ENCODE measurements at regions not wholly inside any gene's neighbourhood (a gene's known extent, or its start where the extent isn't known, plus 50 kb on each side); places are given as distances from the start of the nearest gene placed in this dataset.

DNA sequence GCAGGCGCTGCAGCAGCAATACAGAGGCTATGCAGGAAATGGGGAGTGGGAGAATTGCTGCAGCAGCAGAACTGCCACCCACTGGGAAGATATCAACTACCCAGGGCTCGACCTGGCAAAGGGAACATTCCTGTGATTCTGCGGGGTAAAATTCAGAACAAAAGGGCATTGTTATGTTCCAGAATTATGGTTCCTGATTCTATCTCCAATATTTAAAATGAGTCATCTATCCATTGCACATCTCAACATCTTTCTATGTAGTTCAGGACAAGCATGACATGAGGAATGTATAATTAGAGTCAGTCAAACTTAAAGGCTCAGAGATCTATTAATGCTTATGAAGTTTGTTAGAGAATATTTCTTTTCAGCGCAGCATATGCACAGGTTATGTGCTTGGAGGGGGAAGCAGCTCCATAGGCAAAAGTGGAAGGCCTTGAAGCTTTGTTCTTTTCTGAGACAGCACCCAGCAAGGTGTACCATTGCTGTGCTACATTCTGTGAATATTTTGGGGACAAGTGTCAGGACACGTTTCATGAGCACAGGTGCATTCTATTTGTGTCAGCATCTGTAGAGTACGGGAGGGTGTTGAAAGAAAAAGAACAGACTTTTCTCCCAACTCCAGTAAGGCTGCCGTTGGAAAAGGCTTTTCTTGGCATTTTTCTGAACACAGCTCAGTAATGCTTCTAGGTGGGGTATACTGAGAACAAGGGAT is 395.6 kb upstream of the MPDZ start:
- ChIA-PET CTCF (no interaction called here), POLR2A (no interaction called here)
- no peak overlapping the region for H3K4me3 ChIP-seq (ENCODE audit: low read depth, low read length)
- TF ChIP-seq, protein P1, sequence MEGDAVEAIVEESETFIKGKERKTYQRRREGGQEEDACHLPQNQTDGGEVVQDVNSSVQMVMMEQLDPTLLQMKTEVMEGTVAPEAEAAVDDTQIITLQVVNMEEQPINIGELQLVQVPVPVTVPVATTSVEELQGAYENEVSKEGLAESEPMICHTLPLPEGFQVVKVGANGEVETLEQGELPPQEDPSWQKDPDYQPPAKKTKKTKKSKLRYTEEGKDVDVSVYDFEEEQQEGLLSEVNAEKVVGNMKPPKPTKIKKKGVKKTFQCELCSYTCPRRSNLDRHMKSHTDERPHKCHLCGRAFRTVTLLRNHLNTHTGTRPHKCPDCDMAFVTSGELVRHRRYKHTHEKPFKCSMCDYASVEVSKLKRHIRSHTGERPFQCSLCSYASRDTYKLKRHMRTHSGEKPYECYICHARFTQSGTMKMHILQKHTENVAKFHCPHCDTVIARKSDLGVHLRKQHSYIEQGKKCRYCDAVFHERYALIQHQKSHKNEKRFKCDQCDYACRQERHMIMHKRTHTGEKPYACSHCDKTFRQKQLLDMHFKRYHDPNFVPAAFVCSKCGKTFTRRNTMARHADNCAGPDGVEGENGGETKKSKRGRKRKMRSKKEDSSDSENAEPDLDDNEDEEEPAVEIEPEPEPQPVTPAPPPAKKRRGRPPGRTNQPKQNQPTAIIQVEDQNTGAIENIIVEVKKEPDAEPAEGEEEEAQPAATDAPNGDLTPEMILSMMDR (IDR thresholded peaks at IDR 0.05; ENCODE audit: insufficient read depth, low read length, missing control alignments): no peak
- DNase-seq (ENCODE audit: low read depth, low spot score): no peak

DNA sequence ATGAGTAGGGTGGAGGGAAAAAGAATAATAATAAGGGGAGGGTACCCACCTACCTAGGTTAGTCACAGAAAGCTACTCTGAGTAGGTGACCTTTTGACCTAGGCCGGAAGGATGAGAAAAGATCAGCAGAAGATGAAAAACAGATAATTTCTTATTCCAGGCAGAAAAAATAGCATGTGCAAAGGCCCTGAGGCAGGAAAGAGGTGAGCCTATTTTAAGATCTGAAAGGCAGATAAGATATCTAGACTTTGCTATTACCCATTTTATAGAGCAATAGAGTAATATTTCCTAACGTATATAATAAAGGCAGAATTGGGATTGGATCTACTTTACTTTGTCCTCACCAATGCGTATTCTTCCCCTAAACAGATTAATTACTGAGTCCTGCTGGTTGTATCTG is 393.9 kb upstream of the MPDZ start:
- no peak overlapping the region for H3K4me3 ChIP-seq (ENCODE audit: low read depth, low read length)
- TF ChIP-seq, protein P1 (IDR thresholded peaks at IDR 0.05; ENCODE audit: insufficient read depth, low read length, missing control alignments): no peak
- no peak for DNase-seq (ENCODE audit: low read depth, low spot score)
- ChIA-PET CTCF (no interaction called here), POLR2A (no interaction called here)

DNA sequence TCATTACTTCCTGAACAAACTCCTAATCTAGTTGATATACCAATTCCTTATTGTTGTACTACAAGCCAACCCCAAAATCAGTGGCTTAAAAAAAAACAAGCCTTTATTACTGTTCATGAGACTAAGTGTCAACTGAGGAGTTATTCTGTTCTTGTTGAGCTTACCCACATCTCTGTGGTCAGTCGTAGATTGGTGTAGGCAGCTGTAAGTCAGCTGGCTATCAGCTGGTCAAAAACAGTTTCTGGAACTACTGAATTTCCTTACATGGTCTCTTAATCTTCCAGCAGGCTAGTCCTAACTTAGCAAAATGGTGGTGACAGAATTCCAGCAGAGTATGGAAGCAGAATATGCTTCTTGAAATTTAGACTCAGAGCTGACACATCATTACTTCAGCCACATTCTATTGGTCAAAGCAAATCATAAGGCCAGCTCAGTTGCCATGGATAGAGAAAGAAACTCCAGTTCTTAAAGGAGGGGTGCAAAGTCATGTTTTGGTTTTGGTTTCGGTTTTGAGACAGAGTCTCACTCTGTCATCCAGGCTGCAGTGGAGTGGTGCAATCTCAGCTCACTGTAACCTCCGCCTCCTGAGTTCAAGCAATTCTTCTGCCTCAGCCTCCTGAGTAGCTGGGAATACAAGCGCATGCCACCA is 386.1 kb upstream of the MPDZ start:
- DNase-seq (ENCODE audit: low read depth, low spot score): no peak
- POLR2A ChIA-PET: no interaction called here
- CTCF ChIA-PET: no interaction called here
- TF ChIP-seq, protein P1 (IDR thresholded peaks at IDR 0.05; ENCODE audit: insufficient read depth, low read length, missing control alignments): no peak
- H3K4me3 ChIP-seq (ENCODE audit: low read depth, low read length): no peak overlapping the region; the same call in 1 of the 2 replicates

DNA sequence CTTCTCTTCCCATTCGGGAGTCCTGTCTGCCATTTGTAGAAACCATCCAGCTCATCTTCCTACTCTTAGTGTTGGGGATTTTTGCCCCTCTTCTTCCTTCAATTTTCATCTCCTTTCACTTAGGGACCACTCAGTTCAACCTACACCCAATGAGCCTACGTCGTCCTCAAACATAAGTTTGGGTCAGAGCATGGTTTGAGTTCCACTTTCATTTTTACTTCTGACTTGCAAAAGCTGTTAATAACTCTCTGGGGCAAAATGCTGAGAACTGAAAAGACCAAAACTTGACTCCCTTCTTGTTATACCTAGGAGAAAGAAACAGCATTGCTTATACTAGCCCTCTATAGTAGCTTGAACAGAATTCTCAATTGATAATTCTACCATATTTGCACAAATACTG is 381.5 kb upstream of the MPDZ start:
- ChIA-PET POLR2A (no interaction called here), CTCF (no interaction called here)
- TF ChIP-seq, protein P1 (IDR thresholded peaks at IDR 0.05; ENCODE audit: insufficient read depth, low read length, missing control alignments): no peak
- no peak overlapping the region for H3K4me3 ChIP-seq (ENCODE audit: low read depth, low read length)
- no peak for DNase-seq (ENCODE audit: low read depth, low spot score)

DNA sequence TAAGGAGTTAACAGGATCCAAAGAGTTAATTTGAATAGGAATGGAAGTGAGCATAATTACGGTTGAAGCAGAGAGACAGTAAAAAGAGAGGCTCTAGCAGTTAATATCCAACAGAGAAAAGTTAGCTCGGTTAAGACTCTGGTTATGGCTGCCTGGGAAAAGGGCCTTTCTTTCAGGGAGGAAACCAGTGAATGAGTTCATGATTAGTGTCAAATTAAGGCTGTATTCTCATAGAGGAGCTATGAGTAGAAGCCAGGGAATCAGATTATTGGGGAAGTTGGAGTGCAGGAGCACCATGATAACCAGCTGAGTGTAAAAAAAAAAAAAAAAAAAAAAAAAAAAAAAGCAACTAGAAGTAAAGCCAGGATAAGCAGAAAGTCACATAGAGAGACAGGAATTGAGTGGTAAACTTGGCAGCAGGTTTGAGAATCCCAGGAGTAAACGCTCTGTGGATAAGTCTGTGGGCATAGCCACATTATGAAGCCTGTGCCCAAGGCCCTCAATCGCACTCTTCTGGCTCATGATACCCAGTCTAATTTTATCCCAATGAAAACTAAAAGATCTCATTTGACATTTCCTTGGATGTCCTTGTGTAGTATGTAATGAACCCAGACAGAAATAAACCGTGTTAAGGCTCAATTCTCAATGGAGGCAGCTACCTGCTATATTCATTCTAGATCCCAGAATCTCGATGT is 372.6 kb upstream of the MPDZ start:
- TF ChIP-seq, protein P1 (IDR thresholded peaks at IDR 0.05; ENCODE audit: insufficient read depth, low read length, missing control alignments): no peak
- POLR2A ChIA-PET: no interaction called here
- H3K4me3 ChIP-seq (ENCODE audit: low read depth, low read length): no peak overlapping the region
- DNase-seq (ENCODE audit: low read depth, low spot score): no peak
- CTCF ChIA-PET: no interaction called here

DNA sequence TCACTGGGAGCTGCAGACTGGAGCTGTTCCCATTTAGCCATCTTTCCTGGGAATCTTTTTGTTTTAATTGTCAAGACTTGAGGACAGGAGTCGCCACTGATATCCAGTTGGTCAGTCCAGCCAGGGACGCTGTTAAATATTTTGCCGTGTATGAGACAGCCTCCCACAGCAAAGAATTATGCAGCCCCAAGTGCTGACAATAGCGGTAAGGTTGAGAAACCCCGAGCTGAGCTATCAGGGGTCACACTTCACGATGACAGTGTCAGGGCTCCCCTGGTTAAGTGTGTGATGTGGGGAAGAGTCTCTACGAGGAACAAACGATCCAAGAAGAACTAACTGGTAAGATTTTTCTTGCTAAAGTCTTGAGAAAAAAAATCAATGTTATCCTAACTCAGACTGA is 372.0 kb upstream of the MPDZ start:
- TF ChIP-seq, protein P1 (IDR thresholded peaks at IDR 0.05; ENCODE audit: insufficient read depth, low read length, missing control alignments): no peak
- POLR2A ChIA-PET: no interaction called here
- CTCF ChIA-PET: no interaction called here
- H3K4me3 ChIP-seq (ENCODE audit: low read depth, low read length): no peak overlapping the region
- DNase-seq (ENCODE audit: low read depth, low spot score): no peak

Measured in AG04449 (cell line).